GM12878 (cell line): ENCODE measurements at regions not wholly inside any gene's neighbourhood (a gene's known extent, or its start where the extent isn't known, plus 50 kb on each side); places are given as distances from the start of the nearest gene placed in this dataset.

ENCODE experiments used
- ATAC-seq: fragments of 200-7000 bp; cut with Tn5 transposase; 3 replicates; pipeline ENCODE4 v1.9.1; 2020; ENCODE audit warnings: mild to moderate bottlenecking, moderate library complexity
- BruUV-seq: library from RNA; stranded (reverse); fragments of 400-500 nt; replicated peaks from 2 replicates; lab custom pipeline; 2021; lab: Mats Ljungman, UMichigan
- CTCF ChIA-PET: fragments of 300-600 bp; sonication (Branson Sonifier 250); formaldehyde crosslinking; extraction: SDS; loops from one replicate; lab custom pipeline; 2021; ENCODE audit warnings: inconsistent platforms; lab: Yijun Ruan, JAX
- POLR2A ChIA-PET: fragments of 350-600 bp; formaldehyde crosslinking; extraction: SDS; loops from one replicate; lab custom pipeline; 2021; ENCODE audit warnings: inconsistent platforms; lab: Charles Lee
- RAD21 ChIA-PET: fragments of 300-600 bp; sonication (Branson Sonifier 250); formaldehyde crosslinking; loops from one replicate; lab custom pipeline; 2023; ENCODE audit warnings: antibody characterized with exemption; ENCODE audit not compliant: unreplicated experiment; lab: Charles Lee
- SMC1A ChIA-PET: fragments of 300-600 bp; sonication (Branson Sonifier 250); formaldehyde crosslinking; loops from one replicate; lab custom pipeline; 2023; ENCODE audit not compliant: unreplicated experiment, uncharacterized antibody; lab: Charles Lee
- DNase-seq: peaks from one replicate; pipeline ENCODE4 v3.0.0-alpha.2; 2011; ENCODE audit warnings: low read depth, low spot score
- FAIRE-seq: peaks from 3 replicates; lab custom pipeline; 2011; peaks lifted over from hg19 to GRCh38; lab: Jason Lieb, UNC
- H2AFZ ChIP-seq: 2 replicates; pipeline ENCODE4 v1.6.0; 2011; ENCODE audit warnings: low read depth, low read length, control low read depth; ENCODE audit not compliant: control insufficient read depth
- H3K27ac ChIP-seq: 2 replicates; pipeline ENCODE4 v1.5.1; 2011; ENCODE audit warnings: control low read depth; ENCODE audit not compliant: control insufficient read depth, insufficient read depth
- H3K27me3 ChIP-seq, 2 experiments: replicated peaks in 1 of 2; 2 replicates each; pipeline versions ENCODE4 v1.6.0 to v1.6.1; 2011; ENCODE audit warnings: low read length in 1 of 2; ENCODE audit not compliant: control insufficient read depth in 2 of 2, insufficient read depth in 2 of 2
- H3K36me3 ChIP-seq, 2 experiments: 2 replicates each; pipeline ENCODE4 v1.5.1; 2011; ENCODE audit warnings: low read length in 1 of 2; ENCODE audit not compliant: control insufficient read depth in 2 of 2, insufficient read depth in 2 of 2
- H3K4me1 ChIP-seq: 2 replicates; pipeline ENCODE4 v1.6.1; 2011; ENCODE audit warnings: mild to moderate bottlenecking, low read length, moderate library complexity, mixed read lengths; ENCODE audit not compliant: control insufficient read depth, insufficient read depth
- H3K4me2 ChIP-seq: 2 replicates; pipeline ENCODE4 v1.6.0; 2011; ENCODE audit warnings: control low read depth; ENCODE audit not compliant: control insufficient read depth, insufficient read depth
- H3K4me3 ChIP-seq: fragments of 200-600 bp; sonication (generic); 2 replicates; pipeline ENCODE4 v1.5.1; 2016
- H3K79me2 ChIP-seq: 2 replicates; pipeline ENCODE4 v1.6.0; 2011; ENCODE audit warnings: low read length; ENCODE audit not compliant: control insufficient read depth, insufficient read depth
- H3K9ac ChIP-seq: 2 replicates; pipeline ENCODE4 v1.8.0; 2011; ENCODE audit warnings: low read length, control low read depth, mixed read lengths; ENCODE audit not compliant: control insufficient read depth, insufficient read depth
- H3K9me3 ChIP-seq: replicated peaks from 3 replicates; pipeline ENCODE4 v1.5.1; 2011; ENCODE audit warnings: mild to moderate bottlenecking, low read length; ENCODE audit not compliant: control insufficient read depth, insufficient read depth
- H4K20me1 ChIP-seq: 2 replicates; pipeline ENCODE4 v1.6.0; 2011; ENCODE audit not compliant: control insufficient read depth, insufficient read depth
- ATF7 ChIP-seq: fragments of 450-650 bp; IDR thresholded peaks from 2 replicates; pipeline ENCODE4 v1.6.1; 2016; ENCODE audit warnings: low read depth, mild to moderate bottlenecking
- BACH1 ChIP-seq: fragments of 450-650 bp; IDR thresholded peaks from 2 replicates; pipeline ENCODE4 v1.6.1; 2017; ENCODE audit warnings: mild to moderate bottlenecking, borderline replicate concordance
- BCL11A ChIP-seq: IDR thresholded peaks from 2 replicates; pipeline ENCODE4 v1.6.1; 2011; ENCODE audit warnings: low read depth, low read length
- CREB1 ChIP-seq: IDR thresholded peaks from 2 replicates; pipeline ENCODE4 v1.6.1; 2012; ENCODE audit warnings: low read depth, mild to moderate bottlenecking, inconsistent platforms
- E2F4 ChIP-seq: IDR thresholded peaks from 2 replicates; pipeline ENCODE4 v1.6.1; 2012; ENCODE audit warnings: low read depth, low read length, improper control_type of control experiment
- ETV6 ChIP-seq, 2 experiments: fragments of 450-650 bp in 1 of 2; IDR thresholded peaks in 1 of 2; conservative IDR thresholded peaks in 1 of 2; 2 replicates each; pipeline ENCODE4 v1.6.1; 2014; ENCODE audit warnings: antibody characterized with exemption in 1 of 2, borderline replicate concordance in 1 of 2, low read depth in 1 of 2, mild to moderate bottlenecking in 1 of 2, moderate library complexity in 1 of 2
- MAX ChIP-seq: IDR thresholded peaks from 2 replicates; pipeline ENCODE4 v1.6.1; 2012; ENCODE audit warnings: low read depth, low read length, improper control_type of control experiment
- MXI1 ChIP-seq: fragments of 150-350 bp; IDR thresholded peaks from 2 replicates; pipeline ENCODE4 v1.6.1; 2011; ENCODE audit warnings: low read depth, mild to moderate bottlenecking, inconsistent platforms, low read length, improper control_type of control experiment
- NFYB ChIP-seq: IDR thresholded peaks from 2 replicates; pipeline ENCODE4 v1.6.1; 2011; ENCODE audit warnings: low read depth, mild to moderate bottlenecking, low read length, improper control_type of control experiment, moderate library complexity; ENCODE audit not compliant: insufficient read depth
- NR2C1 ChIP-seq: fragments of 450-650 bp; IDR thresholded peaks from 2 replicates; pipeline ENCODE4 v1.6.1; 2017; ENCODE audit warnings: antibody characterized with exemption, mild to moderate bottlenecking, moderate library complexity
- POU2F2 ChIP-seq: IDR thresholded peaks from 3 replicates; pipeline ENCODE4 v1.6.1; 2011; ENCODE audit warnings: low read depth, mild to moderate bottlenecking, low read length, borderline replicate concordance
- RFX5 ChIP-seq: IDR thresholded peaks from 2 replicates; pipeline ENCODE4 v1.6.1; 2011; ENCODE audit warnings: low read depth, low read length, improper control_type of control experiment
- SREBF2 ChIP-seq: IDR thresholded peaks from 2 replicates; pipeline ENCODE4 v1.6.1; 2012; ENCODE audit warnings: mild to moderate bottlenecking, low read length
- TAF1 ChIP-seq: IDR thresholded peaks from 2 replicates; pipeline ENCODE4 v1.6.1; 2011; ENCODE audit warnings: mild to moderate bottlenecking, low read depth, low read length, borderline replicate concordance
- TBL1XR1 ChIP-seq: IDR thresholded peaks from 2 replicates; pipeline ENCODE4 v1.6.1; 2012; ENCODE audit warnings: low read depth, low read length, improper control_type of control experiment
- USF2 ChIP-seq: IDR thresholded peaks from 2 replicates; pipeline ENCODE4 v1.6.1; 2011; ENCODE audit warnings: low read depth, low read length, improper control_type of control experiment, borderline replicate concordance
- ZNF384 ChIP-seq: IDR thresholded peaks from 2 replicates; pipeline ENCODE4 v1.6.1; 2012; ENCODE audit warnings: low read depth, mild to moderate bottlenecking, low read length, improper control_type of control experiment, borderline replicate concordance
- WGBS: methylation state at CpG from one replicate; pipeline ENCODE4 v1.1.6; 2016; ENCODE audit warnings: low lambda C conversion rate; ENCODE audit not compliant: insufficient replicate concordance, insufficient coverage; ENCODE audit errors: missing lambda C conversion rate; 5-methylcytosine and 5-hydroxymethylcytosine counted together
- in situ Hi-C: fragments of 300-500 bp; cut with MboI; formaldehyde crosslinking; loops from 9 replicates; pipeline ENCODE4 v1.14.3; 2018; ENCODE audit warnings: mixed read lengths
- intact Hi-C: fragments of 100-400 bp; cut with micrococcal nuclease; formaldehyde crosslinking; loops from one replicate; pipeline ENCODE4 v1.14.2; 2022; ENCODE audit not compliant: unreplicated experiment
- TF ChIP-seq, protein P1 (sequence below), 3 experiments: IDR thresholded peaks in 2 of 3; conservative IDR thresholded peaks in 1 of 3; 2 replicates each; pipeline ENCODE4 v1.5.1; 2011; ENCODE audit warnings: low read depth in 3 of 3, low read length in 3 of 3, mild to moderate bottlenecking in 3 of 3, control low read depth in 2 of 3, moderate library complexity in 2 of 3, inconsistent platforms in 1 of 3, mixed read lengths in 1 of 3; ENCODE audit not compliant: control insufficient read depth in 2 of 3, insufficient read depth in 1 of 3; ENCODE audit errors: extremely low read depth in 1 of 3
- TF ChIP-seq, protein P2 (sequence below): IDR thresholded peaks from 2 replicates; pipeline ENCODE4 v1.6.1; 2011; ENCODE audit warnings: low read depth, mild to moderate bottlenecking, low read length, moderate library complexity, borderline replicate concordance; ENCODE audit errors: extremely low read depth

DNA sequence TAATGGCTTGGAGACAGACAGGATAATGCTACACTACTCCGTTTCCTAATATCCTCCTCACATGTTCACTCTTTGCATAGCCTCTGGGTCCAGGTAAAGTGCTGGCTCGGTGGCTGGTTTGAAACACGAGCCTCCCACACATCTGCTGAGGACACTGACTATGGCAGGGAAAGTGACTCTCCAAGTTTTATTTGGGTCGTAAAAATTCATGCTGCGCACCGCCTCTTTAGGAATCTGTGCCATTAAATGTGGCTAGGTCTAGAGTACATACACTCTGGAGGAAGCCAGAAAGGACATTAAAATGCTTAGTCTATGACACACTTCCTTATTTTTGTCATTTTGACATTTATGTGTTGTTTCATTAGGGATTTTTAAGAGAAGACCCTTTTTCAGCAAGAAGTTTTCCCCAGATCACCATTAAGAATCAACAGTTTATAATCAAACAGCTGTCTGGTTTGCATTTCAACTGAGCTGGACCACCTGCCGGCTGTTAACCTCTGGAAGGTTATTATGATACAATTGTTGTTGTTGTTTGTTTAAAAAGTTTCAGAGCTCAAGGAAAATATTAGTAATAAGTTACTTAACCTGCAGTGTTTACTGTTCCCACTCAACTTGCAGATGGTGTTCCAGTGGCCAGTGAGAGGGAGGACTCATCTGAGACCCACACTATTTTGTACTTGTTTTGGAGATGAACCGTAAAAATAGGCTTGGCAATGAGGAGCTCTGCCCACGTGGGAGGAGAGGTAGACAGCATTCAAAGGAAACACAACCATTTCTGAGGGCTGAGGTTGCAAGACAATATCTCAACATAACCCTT is 443.3 kb upstream of the MEIS1 start:
- H2AFZ ChIP-seq, result no peak overlapping the region
- ATAC-seq (no peak), FAIRE-seq (no peak), DNase-seq (no peak)
- H3K27me3 ChIP-seq, result no peaks in the 10 kb centered on the region
- SMC1A ChIA-PET, result interaction anchor here (0.7 kb wide), 1 partner anchor 22 kb away, joined by 3 read pairs; no protein-coding TSS in a partner anchor
- H3K36me3 ChIP-seq, result no peaks in the 10 kb centered on the region
- in situ Hi-C loops (no loop called here), intact Hi-C loops (no loop called here)
- H3K4me2 ChIP-seq, result no peak overlapping the region
- no peak overlapping the region for H3K4me3 ChIP-seq
- CTCF ChIA-PET, result interaction anchor here (0.6 to 0.8 kb wide), 2 partner anchors 351 to 759 kb away, joined by 3 read pairs; no protein-coding TSS in a partner anchor
- no peak overlapping the region for H3K27ac ChIP-seq
- H3K79me2 ChIP-seq, result no peaks in the 10 kb centered on the region
- no peak overlapping the region for H3K9ac ChIP-seq
- POLR2A ChIA-PET, result no interaction called here
- RAD21 ChIA-PET, result interaction anchor here (0.6 kb wide), 1 partner anchor 9 kb away, joined by 4 read pairs; no protein-coding TSS in a partner anchor
- no peaks in the 10 kb centered on the region for H3K9me3 ChIP-seq
- BruUV-seq, result no TSS peak
- WGBS, result 19% methylated on average over 9 of the region's 9 CpGs
- H3K4me1 ChIP-seq, result no peaks in the 10 kb centered on the region
- H4K20me1 ChIP-seq, result no peaks in the 10 kb centered on the region
- TF ChIP-seq NR2C1 (no peak), ATF7 (no peak), E2F4 (no peak), BACH1 (no peak), BCL11A (no peak), RFX5 (no peak), CREB1 (no peak), ETV6 (conservative IDR thresholded peaks at IDR 0.05 in 1 of 2, IDR thresholded peaks at IDR 0.05 in 1 of 2; ENCODE audit: borderline replicate concordance in 1 of 2, low read depth in 1 of 2) (no peak), USF2 (no peak), TAF1 (no peak), MAX (no peak), NFYB (no peak), MXI1 (no peak), ZNF384 (no peak), SREBF2 (no peak), POU2F2 (no peak), TBL1XR1 (no peak)
- TF ChIP-seq, protein P1, sequence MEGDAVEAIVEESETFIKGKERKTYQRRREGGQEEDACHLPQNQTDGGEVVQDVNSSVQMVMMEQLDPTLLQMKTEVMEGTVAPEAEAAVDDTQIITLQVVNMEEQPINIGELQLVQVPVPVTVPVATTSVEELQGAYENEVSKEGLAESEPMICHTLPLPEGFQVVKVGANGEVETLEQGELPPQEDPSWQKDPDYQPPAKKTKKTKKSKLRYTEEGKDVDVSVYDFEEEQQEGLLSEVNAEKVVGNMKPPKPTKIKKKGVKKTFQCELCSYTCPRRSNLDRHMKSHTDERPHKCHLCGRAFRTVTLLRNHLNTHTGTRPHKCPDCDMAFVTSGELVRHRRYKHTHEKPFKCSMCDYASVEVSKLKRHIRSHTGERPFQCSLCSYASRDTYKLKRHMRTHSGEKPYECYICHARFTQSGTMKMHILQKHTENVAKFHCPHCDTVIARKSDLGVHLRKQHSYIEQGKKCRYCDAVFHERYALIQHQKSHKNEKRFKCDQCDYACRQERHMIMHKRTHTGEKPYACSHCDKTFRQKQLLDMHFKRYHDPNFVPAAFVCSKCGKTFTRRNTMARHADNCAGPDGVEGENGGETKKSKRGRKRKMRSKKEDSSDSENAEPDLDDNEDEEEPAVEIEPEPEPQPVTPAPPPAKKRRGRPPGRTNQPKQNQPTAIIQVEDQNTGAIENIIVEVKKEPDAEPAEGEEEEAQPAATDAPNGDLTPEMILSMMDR (IDR thresholded peaks at IDR 0.05 in 2 of 3, conservative IDR thresholded peaks at IDR 0.05 in 1 of 3; ENCODE audit: control insufficient read depth in 2 of 3, extremely low read depth in 1 of 3, insufficient read depth in 1 of 3, low read depth in 3 of 3, low read length in 3 of 3), result no peak
- TF ChIP-seq, protein P2, sequence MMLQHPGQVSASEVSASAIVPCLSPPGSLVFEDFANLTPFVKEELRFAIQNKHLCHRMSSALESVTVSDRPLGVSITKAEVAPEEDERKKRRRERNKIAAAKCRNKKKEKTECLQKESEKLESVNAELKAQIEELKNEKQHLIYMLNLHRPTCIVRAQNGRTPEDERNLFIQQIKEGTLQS, result no peak
